Natural killer cell (primary cell): ENCODE measurements at regions not wholly inside any gene's neighbourhood (a gene's known extent, or its start where the extent isn't known, plus 50 kb on each side); places are given as distances from the start of the nearest gene placed in this dataset.
A peak's percentile ranks its signal among the peaks of the same experiment; 100 is the strongest.

Source experiments
- ATAC-seq, 3 donors: fragments of 150-1000 bp in 2 of 3; fragments of 200-7000 bp in 1 of 3; cut with Tn5 transposase; 1 replicate in 1 of 3; 2 replicates in 2 of 3; pipeline ENCODE4 v1.10.0; 2021; ENCODE audit warnings: mild to moderate bottlenecking in 2 of 3, moderate library complexity in 2 of 3
- DNase-seq, 2 donors: peaks; one replicate each; pipeline versions ENCODE4 v3.0.0 to v3.0.0-alpha.2; 2013 to 2021; ENCODE audit warnings: mixed read lengths in 1 of 2
- H3K27ac ChIP-seq: one replicate; pipeline ENCODE4 v1.5.1; 2013; ENCODE audit warnings: mild to moderate bottlenecking, low read length
- H3K27me3 ChIP-seq: one replicate; pipeline ENCODE4 v1.6.1; 2013; ENCODE audit warnings: low read length; ENCODE audit not compliant: control insufficient read depth, insufficient read depth
- H3K36me3 ChIP-seq: one replicate; pipeline ENCODE4 v1.6.1; 2013; ENCODE audit warnings: low read length; ENCODE audit not compliant: control insufficient read depth, insufficient read depth
- H3K4me1 ChIP-seq: one replicate; pipeline ENCODE4 v1.6.1; 2013; ENCODE audit warnings: low read length; ENCODE audit not compliant: control insufficient read depth, insufficient read depth
- H3K4me3 ChIP-seq: one replicate; pipeline ENCODE4 v1.5.1; 2013; ENCODE audit warnings: low read length
- H3K9me3 ChIP-seq: one replicate; pipeline ENCODE4 v1.6.1; 2013; ENCODE audit warnings: low read length; ENCODE audit not compliant: control insufficient read depth, insufficient read depth
- H3K27ac Mint-ChIP-seq, 2 donors: one replicate each; pipeline ENCODE4 v1.8.0; 2022; ENCODE audit warnings: mild to moderate bottlenecking in 2 of 2, mixed read lengths in 2 of 2, moderate library complexity in 1 of 2
- H3K27me3 Mint-ChIP-seq, 2 donors: one replicate each; pipeline ENCODE4 v1.8.0; 2022; ENCODE audit warnings: low read depth in 2 of 2, mixed read lengths in 2 of 2
- H3K36me3 Mint-ChIP-seq: one replicate; pipeline ENCODE4 v1.8.0; 2022; ENCODE audit warnings: mixed read lengths
- H3K4me1 Mint-ChIP-seq, 2 donors: one replicate each; pipeline ENCODE4 v1.8.0; 2022; ENCODE audit warnings: mixed read lengths in 2 of 2
- H3K4me3 Mint-ChIP-seq: one replicate; pipeline ENCODE4 v1.8.0; 2022; ENCODE audit warnings: mild to moderate bottlenecking, moderate library complexity, mixed read lengths
- H3K9me3 Mint-ChIP-seq, 2 donors: one replicate each; pipeline ENCODE4 v1.8.0; 2022; ENCODE audit warnings: mixed read lengths in 2 of 2
- CTCF ChIP-seq: fragments of 200-600 bp; IDR thresholded peaks from one replicate; pipeline ENCODE4 v1.8.0; 2022; ENCODE audit warnings: antibody characterized with exemption
- WGBS: methylation state at CpG from one replicate; pipeline ENCODE4 v1.1.7; 2013; ENCODE audit warnings: missing lambda C conversion rate; ENCODE audit not compliant: insufficient coverage; 5-methylcytosine and 5-hydroxymethylcytosine counted together
- intact Hi-C: fragments of 100-400 bp; cut with micrococcal nuclease; formaldehyde crosslinking; loops from one replicate; pipeline ENCODE4 v1.14.2; 2022

- no peaks in the 10 kb centered on the region for H3K9me3 Mint-ChIP-seq
- Histone ChIP-seq H3K4me3 (no peak overlapping the region), H3K4me1 (peaks cover 4% of the 10 kb centered on the region), H3K27ac (no peak overlapping the region), H3K36me3 (no peaks in the 10 kb centered on the region), H3K27me3 (no peaks in the 10 kb centered on the region), H3K9me3 (no peaks in the 10 kb centered on the region)
- ATAC-seq (no peak), DNase-seq (no peak)
- H3K27ac Mint-ChIP-seq, result no peak overlapping the region
- H3K4me3 Mint-ChIP-seq, result peak overlapping the region; percentile 5
- H3K36me3 Mint-ChIP-seq, result no peaks in the 10 kb centered on the region
- no peak for TF ChIP-seq CTCF
- H3K27me3 Mint-ChIP-seq, result no peaks in the 10 kb centered on the region
- intact Hi-C loops, result no loop called here
- WGBS, result 65% methylated on average over 9 of the region's 10 CpGs
- peaks cover 14 to 26% of the 10 kb centered on the region in 2 donors for H3K4me1 Mint-ChIP-seq
Measured at GRCh38 chr11:46216019-46216764, 61.3 kb upstream of the CREB3L1 start.

- no peak overlapping the region for H3K27ac ChIP-seq
- Mint-ChIP-seq H3K27me3 (no peaks in the 10 kb centered on the region), H3K4me1 (peaks cover 23 to 35% of the 10 kb centered on the region in 2 donors), H3K4me3 (peak overlapping the region; percentile 5), H3K27ac (no peak overlapping the region), H3K36me3 (no peaks in the 10 kb centered on the region), H3K9me3 (no peaks in the 10 kb centered on the region)
- WGBS, result 84% methylated on average over 10 of the region's 10 CpGs
- H3K4me1 ChIP-seq, result peaks cover 4% of the 10 kb centered on the region
- no peaks in the 10 kb centered on the region for H3K27me3 ChIP-seq
- no peak for DNase-seq
- intact Hi-C loops, result no loop called here
- ATAC-seq, result peak; percentile 52 to 62 (median 52)
- H3K9me3 ChIP-seq, result no peaks in the 10 kb centered on the region
- H3K36me3 ChIP-seq, result no peaks in the 10 kb centered on the region
- H3K4me3 ChIP-seq, result no peak overlapping the region
- TF ChIP-seq CTCF, result no peak
Measured at GRCh38 chr11:46215208-46215931, 62.1 kb upstream of the CREB3L1 start.

GRCh38 chr11:46212720-46213119, 64.7 kb upstream of the CREB3L1 start:
- WGBS, result 80% methylated on average over 2 of the region's 3 CpGs
- peaks cover 3% of the 10 kb centered on the region in 2 donors for H3K9me3 Mint-ChIP-seq
- H3K4me1 ChIP-seq, result peaks cover 11% of the 10 kb centered on the region
- H3K36me3 Mint-ChIP-seq, result no peaks in the 10 kb centered on the region
- intact Hi-C loops, result no loop called here
- no peaks in the 10 kb centered on the region for H3K9me3 ChIP-seq
- H3K27me3 Mint-ChIP-seq, result no peaks in the 10 kb centered on the region
- H3K36me3 ChIP-seq, result no peaks in the 10 kb centered on the region
- H3K4me1 Mint-ChIP-seq, result peaks cover 39 to 44% of the 10 kb centered on the region in 2 donors
- no peak for TF ChIP-seq CTCF
- ATAC-seq (no peak), DNase-seq (no peak)
- H3K27me3 ChIP-seq, result no peaks in the 10 kb centered on the region
- H3K27ac Mint-ChIP-seq, result no peak overlapping the region
- H3K4me3 Mint-ChIP-seq, result no peak overlapping the region
- H3K4me3 ChIP-seq, result no peak overlapping the region
- H3K27ac ChIP-seq, result no peak overlapping the region
